ENCODE measurements at regions not wholly inside any gene's neighbourhood (a gene's known extent, or its start where the extent isn't known, plus 50 kb on each side); places are given as distances from the start of the nearest gene placed in this dataset.
"Not testable (repeated sequence)": the region's sequence is repeated elsewhere in the genome, so short reads cannot be mapped to it uniquely, and the experiment has no call there.

GRCh38 chr2:180890781-180891180 is 89.6 kb upstream of the UBE2E3 start:
- DNase-seq (ENCODE audit: low read depth) = no peak
- TF ChIP-seq CTCF (IDR thresholded peaks at IDR 0.05; ENCODE audit: insufficient read depth, low read length, poor library complexity, severe bottlenecking) = no peak
- Histone ChIP-seq H3K4me3 (ENCODE audit: low read depth, low read length) (no peak overlapping the region), H3K36me3 (ENCODE audit: control insufficient read depth, insufficient read depth, low read length) (no peaks in the 10 kb centered on the region), H3K27me3 (ENCODE audit: control insufficient read depth, insufficient read depth, low read length) (no peaks in the 10 kb centered on the region)

- no peak for DNase-seq (ENCODE audit: low read depth)
- Histone ChIP-seq H3K27me3 (ENCODE audit: control insufficient read depth, insufficient read depth, low read length) (no peaks in the 10 kb centered on the region), H3K4me3 (ENCODE audit: low read depth, low read length) (no peak overlapping the region), H3K36me3 (ENCODE audit: control insufficient read depth, insufficient read depth, low read length) (no peaks in the 10 kb centered on the region)
- TF ChIP-seq CTCF (IDR thresholded peaks at IDR 0.05; ENCODE audit: insufficient read depth, low read length, poor library complexity, severe bottlenecking) = no peak
These were observed 97.4 kb upstream of the UBE2E3 start for GRCh38 chr2:180882959-180883358.

GRCh38 chr2:180876506-180876905 is 103.9 kb upstream of the UBE2E3 start:
- Histone ChIP-seq H3K27me3 (ENCODE audit: control insufficient read depth, insufficient read depth, low read length) (no peaks in the 10 kb centered on the region), H3K36me3 (ENCODE audit: control insufficient read depth, insufficient read depth, low read length) (no peaks in the 10 kb centered on the region), H3K4me3 (ENCODE audit: low read depth, low read length) (no peak overlapping the region)
- no peak for DNase-seq (ENCODE audit: low read depth)
- no peak for TF ChIP-seq CTCF (IDR thresholded peaks at IDR 0.05; ENCODE audit: insufficient read depth, low read length, poor library complexity, severe bottlenecking)

- no peak overlapping the region for H3K4me3 ChIP-seq (ENCODE audit: low read depth, low read length)
- no peaks in the 10 kb centered on the region for H3K27me3 ChIP-seq (ENCODE audit: control insufficient read depth, insufficient read depth, low read length)
- no peak for TF ChIP-seq CTCF (IDR thresholded peaks at IDR 0.05; ENCODE audit: insufficient read depth, low read length, poor library complexity, severe bottlenecking)
- no peaks in the 10 kb centered on the region for H3K36me3 ChIP-seq (ENCODE audit: control insufficient read depth, insufficient read depth, low read length)
- DNase-seq (ENCODE audit: low read depth) = no peak
These were observed 107.2 kb upstream of the UBE2E3 start for GRCh38 chr2:180873219-180873618.

- not testable (repeated sequence) for H3K4me3 ChIP-seq (ENCODE audit: low read depth, low read length); H3K36me3 ChIP-seq (ENCODE audit: control insufficient read depth, insufficient read depth, low read length); H3K27me3 ChIP-seq (ENCODE audit: control insufficient read depth, insufficient read depth, low read length); DNase-seq (ENCODE audit: low read depth)
These were observed 107.6 kb upstream of the UBE2E3 start for GRCh38 chr2:180872781-180873180.

- H3K4me3 ChIP-seq (ENCODE audit: low read depth, low read length) = no peak overlapping the region
- TF ChIP-seq CTCF (IDR thresholded peaks at IDR 0.05; ENCODE audit: insufficient read depth, low read length, poor library complexity, severe bottlenecking) = no peak
- H3K27me3 ChIP-seq (ENCODE audit: control insufficient read depth, insufficient read depth, low read length) = no peaks in the 10 kb centered on the region
- H3K36me3 ChIP-seq (ENCODE audit: control insufficient read depth, insufficient read depth, low read length) = no peaks in the 10 kb centered on the region
- no peak for DNase-seq (ENCODE audit: low read depth)
These were observed 108.2 kb upstream of the UBE2E3 start for GRCh38 chr2:180872255-180872654.

All from kidney epithelial cell (primary cell).